GM21367 (cell line): ENCODE measurements at regions not wholly inside any gene's neighbourhood (a gene's known extent, or its start where the extent isn't known, plus 50 kb on each side); places are given as distances from the start of the nearest gene placed in this dataset.
"Not testable (repeated sequence)": the region's sequence is repeated elsewhere in the genome, so short reads cannot be mapped to it uniquely, and the experiment has no call there.

Source experiments
- ATAC-seq: cut with Tn5 transposase; IDR thresholded peaks from one replicate; pipeline ENCODE4 v1.9.1; 2021; ENCODE audit not compliant: unreplicated experiment

GRCh38 chr14:105864651-105865265 is 338.4 kb downstream of the TMEM121 start:
- ATAC-seq = no peak

- no peak for ATAC-seq
Observed at GRCh38 chr14:105865266-105865903, 339.0 kb downstream of the TMEM121 start.

- no peak for ATAC-seq
Observed at GRCh38 chr14:105865904-105866840, 339.8 kb downstream of the TMEM121 start.

GRCh38 chr14:105866841-105867321 is 340.5 kb downstream of the TMEM121 start:
- no peak for ATAC-seq

GRCh38 chr14:105867961-105868599 is 341.7 kb downstream of the TMEM121 start:
- no peak for ATAC-seq

- ATAC-seq = no peak
Observed at GRCh38 chr14:105871590-105871989, 345.2 kb downstream of the TMEM121 start.

GRCh38 chr14:105873870-105874512 is 347.6 kb downstream of the TMEM121 start:
- no peak for ATAC-seq

GRCh38 chr14:105876158-105876557 is 349.8 kb downstream of the TMEM121 start:
- ATAC-seq = no peak

- ATAC-seq = no peak
Observed at GRCh38 chr14:105876829-105877228, 350.4 kb downstream of the TMEM121 start.

- ATAC-seq = no peak
Observed at GRCh38 chr14:105877645-105878044, 351.3 kb downstream of the TMEM121 start.

- no peak for ATAC-seq
Observed at GRCh38 chr14:105878125-105878524, 351.7 kb downstream of the TMEM121 start.

- ATAC-seq = no peak
Observed at GRCh38 chr14:105878554-105878953, 352.2 kb downstream of the TMEM121 start.

- no peak for ATAC-seq
Observed at GRCh38 chr14:105879503-105879866, 353.1 kb downstream of the TMEM121 start.

- ATAC-seq = no peak
Observed at GRCh38 chr14:105879867-105880561, 353.6 kb downstream of the TMEM121 start.

- no peak for ATAC-seq
Observed at GRCh38 chr14:105880616-105881015, 354.2 kb downstream of the TMEM121 start.

GRCh38 chr14:105881021-105881930 is 354.9 kb downstream of the TMEM121 start:
- no peak for ATAC-seq

GRCh38 chr14:105882011-105882410 is 355.6 kb downstream of the TMEM121 start:
- ATAC-seq = not testable (repeated sequence)

GRCh38 chr14:105882626-105883025 is 356.2 kb downstream of the TMEM121 start:
- no peak for ATAC-seq
